Uterus (tissue), 2 donors: ENCODE measurements at regions not wholly inside any gene's neighbourhood (a gene's known extent, or its start where the extent isn't known, plus 50 kb on each side); places are given as distances from the start of the nearest gene placed in this dataset.

Experiments used
- CTCF ChIP-seq, 4 experiments: fragments of 200-600 bp in 2 of 4; fragments of 450-650 bp in 2 of 4; sonication (generic) in 2 of 4; IDR thresholded peaks; one replicate each; pipeline ENCODE4 v1.5.1; 2016 to 2019; ENCODE audit warnings: antibody characterized with exemption in 4 of 4, mild to moderate bottlenecking in 2 of 4, moderate library complexity in 1 of 4
- POLR2A ChIP-seq, 2 donors: fragments of 450-650 bp; IDR thresholded peaks; one replicate each; pipeline ENCODE4 v1.6.1; 2016; ENCODE audit warnings: antibody characterized with exemption in 2 of 2, mild to moderate bottlenecking in 1 of 2, moderate library complexity in 1 of 2

DNA sequence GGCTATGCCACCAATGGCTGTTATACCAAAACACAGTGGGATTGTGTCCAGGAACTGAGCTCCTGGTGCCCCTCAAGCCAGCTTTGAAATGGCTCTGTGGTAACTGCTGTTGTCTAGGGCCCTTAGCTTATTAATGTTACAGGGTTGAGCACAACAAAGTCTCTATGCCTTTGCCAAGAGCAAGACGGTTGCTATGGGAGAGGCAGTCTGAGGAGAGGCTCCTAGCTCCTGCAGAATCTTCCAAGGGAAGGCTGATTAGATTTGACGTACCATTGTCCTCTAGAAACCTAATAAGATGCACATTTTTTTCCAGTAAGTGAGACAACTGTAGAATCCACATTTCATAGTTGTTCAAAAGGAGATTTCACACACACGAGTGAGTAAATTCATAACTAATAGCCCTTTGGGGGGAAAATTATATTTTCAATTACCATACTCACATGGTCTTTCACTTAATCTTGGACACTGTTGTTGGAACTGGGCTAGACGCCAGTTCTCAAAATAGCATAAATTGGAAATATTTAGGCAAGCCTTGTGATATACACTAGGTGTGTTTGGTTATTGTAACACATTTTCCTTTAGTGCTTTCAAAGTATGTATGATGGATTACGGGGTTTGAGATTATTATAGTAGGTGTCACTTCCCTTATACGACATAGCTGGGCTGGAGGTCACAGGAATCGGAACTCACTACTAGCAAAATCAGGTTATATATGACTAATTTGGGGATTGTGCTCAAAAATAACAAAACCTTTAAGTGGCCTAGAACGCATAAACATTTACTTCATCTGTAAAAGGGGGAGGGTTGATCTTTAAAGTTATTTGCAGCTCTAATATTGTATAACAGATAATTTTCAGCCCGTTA is 186.3 kb upstream of the EGFLAM start:
- no peak for TF ChIP-seq CTCF (IDR thresholded peaks at IDR 0.05)
- TF ChIP-seq POLR2A (IDR thresholded peaks at IDR 0.05), result no peak
